ENCODE measurements at regions not wholly inside any gene's neighbourhood (a gene's known extent, or its start where the extent isn't known, plus 50 kb on each side); places are given as distances from the start of the nearest gene placed in this dataset.
"Not testable (repeated sequence)": the region's sequence is repeated elsewhere in the genome, so short reads cannot be mapped to it uniquely, and the experiment has no call there.

GRCh38 chr3:178334239-178334638 lies 202.0 kb upstream of the KCNMB2 start:
- no peak overlapping the region for H3K4me3 ChIP-seq (replicated peaks; ENCODE audit: low read depth, low read length)
- no peak for DNase-seq (ENCODE audit: extremely low read depth, low read depth)
- TF ChIP-seq, protein P1, sequence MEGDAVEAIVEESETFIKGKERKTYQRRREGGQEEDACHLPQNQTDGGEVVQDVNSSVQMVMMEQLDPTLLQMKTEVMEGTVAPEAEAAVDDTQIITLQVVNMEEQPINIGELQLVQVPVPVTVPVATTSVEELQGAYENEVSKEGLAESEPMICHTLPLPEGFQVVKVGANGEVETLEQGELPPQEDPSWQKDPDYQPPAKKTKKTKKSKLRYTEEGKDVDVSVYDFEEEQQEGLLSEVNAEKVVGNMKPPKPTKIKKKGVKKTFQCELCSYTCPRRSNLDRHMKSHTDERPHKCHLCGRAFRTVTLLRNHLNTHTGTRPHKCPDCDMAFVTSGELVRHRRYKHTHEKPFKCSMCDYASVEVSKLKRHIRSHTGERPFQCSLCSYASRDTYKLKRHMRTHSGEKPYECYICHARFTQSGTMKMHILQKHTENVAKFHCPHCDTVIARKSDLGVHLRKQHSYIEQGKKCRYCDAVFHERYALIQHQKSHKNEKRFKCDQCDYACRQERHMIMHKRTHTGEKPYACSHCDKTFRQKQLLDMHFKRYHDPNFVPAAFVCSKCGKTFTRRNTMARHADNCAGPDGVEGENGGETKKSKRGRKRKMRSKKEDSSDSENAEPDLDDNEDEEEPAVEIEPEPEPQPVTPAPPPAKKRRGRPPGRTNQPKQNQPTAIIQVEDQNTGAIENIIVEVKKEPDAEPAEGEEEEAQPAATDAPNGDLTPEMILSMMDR (IDR thresholded peaks at IDR 0.05; ENCODE audit: low read depth, low read length, missing control alignments) = no peak

GRCh38 chr3:178336336-178336735 lies 199.9 kb upstream of the KCNMB2 start:
- TF ChIP-seq, protein P1 (IDR thresholded peaks at IDR 0.05; ENCODE audit: low read depth, low read length, missing control alignments) = no peak
- no peak for DNase-seq (ENCODE audit: extremely low read depth, low read depth)
- H3K4me3 ChIP-seq (replicated peaks; ENCODE audit: low read depth, low read length) = no peak overlapping the region

GRCh38 chr3:178340506-178340905 lies 195.7 kb upstream of the KCNMB2 start:
- no peak for DNase-seq (ENCODE audit: extremely low read depth, low read depth)
- TF ChIP-seq, protein P1 (IDR thresholded peaks at IDR 0.05; ENCODE audit: low read depth, low read length, missing control alignments) = no peak
- no peak overlapping the region for H3K4me3 ChIP-seq (replicated peaks; ENCODE audit: low read depth, low read length)

DNA sequence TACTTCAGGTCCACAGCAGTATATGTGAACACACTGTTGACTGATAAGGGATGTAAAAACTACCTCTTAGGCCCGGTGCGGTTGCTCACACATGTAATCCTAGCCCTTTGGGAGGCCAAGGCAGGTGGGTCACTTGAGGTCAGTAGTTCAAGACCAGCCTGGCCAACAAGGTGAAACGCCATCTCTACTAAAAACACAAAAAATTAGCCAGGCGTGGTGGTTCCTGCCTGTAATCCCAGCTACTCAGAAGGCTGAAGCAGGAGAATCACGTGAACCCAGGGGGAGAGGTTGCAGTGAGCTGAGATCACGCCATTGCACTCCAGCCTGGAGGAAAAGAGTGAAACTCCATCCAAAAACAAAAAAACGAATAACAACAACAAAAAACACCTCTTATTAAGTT lies 194.6 kb upstream of the KCNMB2 start:
- no peak for DNase-seq (ENCODE audit: extremely low read depth, low read depth)
- TF ChIP-seq, protein P1 (IDR thresholded peaks at IDR 0.05; ENCODE audit: low read depth, low read length, missing control alignments) = no peak
- no peak overlapping the region for H3K4me3 ChIP-seq (replicated peaks; ENCODE audit: low read depth, low read length)

- no peak overlapping the region for H3K4me3 ChIP-seq (replicated peaks; ENCODE audit: low read depth, low read length)
- DNase-seq (ENCODE audit: extremely low read depth, low read depth) = no peak
- TF ChIP-seq, protein P1 (IDR thresholded peaks at IDR 0.05; ENCODE audit: low read depth, low read length, missing control alignments) = no peak
Observed at GRCh38 chr3:178342111-178342510, 194.1 kb upstream of the KCNMB2 start.

GRCh38 chr3:178343433-178344038 lies 192.7 kb upstream of the KCNMB2 start:
- TF ChIP-seq, protein P1 (IDR thresholded peaks at IDR 0.05; ENCODE audit: low read depth, low read length, missing control alignments) = no peak
- no peak for DNase-seq (ENCODE audit: extremely low read depth, low read depth)
- no peak overlapping the region for H3K4me3 ChIP-seq (replicated peaks; ENCODE audit: low read depth, low read length)

- TF ChIP-seq, protein P1 (IDR thresholded peaks at IDR 0.05; ENCODE audit: low read depth, low read length, missing control alignments) = no peak
- no peak for DNase-seq (ENCODE audit: extremely low read depth, low read depth)
- no peak overlapping the region for H3K4me3 ChIP-seq (replicated peaks; ENCODE audit: low read depth, low read length)
Observed at GRCh38 chr3:178345944-178346343, 190.3 kb upstream of the KCNMB2 start.

DNA sequence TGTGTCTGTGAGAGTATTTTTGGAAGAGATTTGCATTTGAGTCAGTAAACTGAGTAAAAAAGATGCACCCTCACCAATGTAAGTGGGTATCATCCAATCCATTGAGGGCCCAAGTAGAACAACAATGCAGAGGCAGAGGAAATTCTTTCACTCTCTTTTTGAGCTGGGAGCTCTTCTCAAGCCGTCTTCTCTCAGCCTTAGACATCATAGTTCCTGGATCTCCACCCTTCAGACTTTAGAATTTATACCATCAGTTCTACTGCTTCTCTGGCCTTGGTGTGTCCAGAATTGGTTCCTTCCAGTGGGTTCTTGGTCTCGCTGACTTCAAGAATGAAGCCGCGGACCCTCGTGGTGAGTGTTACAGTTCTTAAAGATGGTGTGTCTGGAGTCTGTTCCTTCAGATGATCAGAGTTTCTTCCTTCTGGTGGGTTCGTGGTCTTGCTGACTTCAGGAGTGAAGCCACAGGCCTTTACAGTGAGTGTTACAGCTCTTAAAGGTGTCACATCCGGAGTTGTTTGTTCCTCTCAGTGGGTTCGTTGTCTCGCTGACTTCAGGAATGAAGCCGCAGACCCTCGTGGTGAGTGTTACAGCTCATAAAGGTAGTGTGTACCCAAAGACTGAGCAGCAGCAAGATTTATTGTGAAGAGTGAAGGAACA lies 187.5 kb upstream of the KCNMB2 start:
- H3K4me3 ChIP-seq (replicated peaks; ENCODE audit: low read depth, low read length); DNase-seq (ENCODE audit: extremely low read depth, low read depth): not testable (repeated sequence)

DNA sequence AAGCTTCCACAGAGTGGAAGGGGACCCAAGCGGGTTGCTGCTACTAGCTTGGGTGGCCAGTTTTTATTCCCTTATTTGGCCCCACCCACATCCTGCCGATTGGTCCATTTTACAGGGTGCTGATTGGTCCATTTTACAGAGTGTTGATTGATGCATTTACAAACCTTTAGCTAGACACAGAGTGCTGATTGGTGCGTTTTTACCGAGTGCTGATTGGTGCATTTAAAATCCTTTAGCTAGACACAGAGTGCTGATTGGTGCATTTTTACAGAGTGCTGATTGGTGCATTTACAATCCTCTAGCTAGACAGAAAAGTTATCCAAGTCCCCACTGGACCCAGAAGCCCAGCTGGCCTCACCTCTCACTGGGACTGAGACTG lies 187.0 kb upstream of the KCNMB2 start:
- H3K4me3 ChIP-seq (replicated peaks; ENCODE audit: low read depth, low read length); DNase-seq (ENCODE audit: extremely low read depth, low read depth): not testable (repeated sequence)

Data from HFF-Myc (cell line).